ENCODE measurements at regions not wholly inside any gene's neighbourhood (a gene's known extent, or its start where the extent isn't known, plus 50 kb on each side); places are given as distances from the start of the nearest gene placed in this dataset.
"Not testable (repeated sequence)": the region's sequence is repeated elsewhere in the genome, so short reads cannot be mapped to it uniquely, and the experiment has no call there.

DNA sequence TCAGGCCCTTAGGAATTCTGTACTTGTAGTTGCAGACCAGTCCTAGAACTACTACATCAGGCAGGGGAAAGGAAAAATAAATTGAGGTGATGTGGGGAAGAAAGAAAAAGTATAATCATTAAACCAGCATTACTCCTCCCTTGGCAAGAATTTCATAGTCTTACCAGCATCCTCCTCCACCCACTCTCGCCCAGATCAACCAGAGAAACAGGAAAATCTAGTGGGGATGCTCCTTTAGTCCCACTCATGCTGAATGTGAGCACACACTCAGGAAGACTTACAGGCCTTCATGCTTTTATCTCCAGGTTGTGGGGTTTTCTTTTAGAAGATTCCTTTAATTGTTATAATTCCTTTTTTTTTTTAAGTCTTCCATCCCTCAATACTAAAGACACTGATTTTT is 129.3 kb upstream of the CCDC150 start:
- Mint-ChIP-seq H3K4me1 (no peaks in the 10 kb centered on the region), H3K36me3 (ENCODE audit: low read depth) (no peaks in the 10 kb centered on the region), H3K4me3 (no peak overlapping the region), H3K27ac (no peak overlapping the region), H3K9me3 (no peaks in the 10 kb centered on the region), H3K27me3 (peaks cover 20% of the 10 kb centered on the region)
- no peak for ATAC-seq (replicated peaks)

DNA sequence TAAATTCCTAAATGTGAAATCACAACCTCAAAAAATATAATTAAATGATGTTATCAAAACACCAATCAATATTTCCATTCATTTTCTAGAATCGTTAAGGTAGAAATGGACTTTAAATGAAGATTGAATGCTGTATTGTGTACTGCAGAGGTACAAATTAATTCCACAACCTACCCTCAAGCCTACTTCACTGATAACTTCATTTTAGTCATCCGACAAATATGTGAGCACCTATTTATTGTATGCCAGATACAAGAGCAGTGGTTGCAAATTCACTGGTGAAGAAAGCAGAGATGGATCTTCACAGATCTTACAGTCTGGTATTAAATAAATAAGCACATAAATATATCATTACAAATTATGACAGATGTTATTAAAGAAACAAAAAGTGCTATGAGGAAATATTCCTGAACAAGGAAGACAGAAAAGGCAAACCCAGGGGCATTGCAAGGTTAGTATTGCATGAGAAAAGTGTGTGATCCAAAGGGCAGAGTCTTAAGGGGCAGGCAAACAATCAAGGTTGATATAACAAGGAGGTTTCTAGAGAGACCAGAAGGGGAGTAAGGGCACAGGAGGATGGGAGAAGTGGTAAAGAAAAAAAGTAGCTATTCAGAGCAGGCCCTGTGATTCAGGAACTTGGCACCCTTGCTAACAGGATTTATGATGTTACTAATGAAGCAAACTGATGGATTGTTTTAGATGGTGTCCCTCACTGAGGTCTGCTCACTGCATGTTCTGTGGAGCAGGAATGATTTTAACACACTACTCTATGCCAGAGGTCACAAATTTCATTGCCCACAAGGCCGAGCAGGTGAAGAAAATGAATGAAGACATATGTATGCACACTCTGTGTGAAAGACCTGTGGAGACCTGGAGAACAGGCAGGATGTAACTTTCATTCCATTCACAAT is 128.0 kb upstream of the CCDC150 start:
- Mint-ChIP-seq H3K4me1 (no peaks in the 10 kb centered on the region), H3K9me3 (no peaks in the 10 kb centered on the region)

DNA sequence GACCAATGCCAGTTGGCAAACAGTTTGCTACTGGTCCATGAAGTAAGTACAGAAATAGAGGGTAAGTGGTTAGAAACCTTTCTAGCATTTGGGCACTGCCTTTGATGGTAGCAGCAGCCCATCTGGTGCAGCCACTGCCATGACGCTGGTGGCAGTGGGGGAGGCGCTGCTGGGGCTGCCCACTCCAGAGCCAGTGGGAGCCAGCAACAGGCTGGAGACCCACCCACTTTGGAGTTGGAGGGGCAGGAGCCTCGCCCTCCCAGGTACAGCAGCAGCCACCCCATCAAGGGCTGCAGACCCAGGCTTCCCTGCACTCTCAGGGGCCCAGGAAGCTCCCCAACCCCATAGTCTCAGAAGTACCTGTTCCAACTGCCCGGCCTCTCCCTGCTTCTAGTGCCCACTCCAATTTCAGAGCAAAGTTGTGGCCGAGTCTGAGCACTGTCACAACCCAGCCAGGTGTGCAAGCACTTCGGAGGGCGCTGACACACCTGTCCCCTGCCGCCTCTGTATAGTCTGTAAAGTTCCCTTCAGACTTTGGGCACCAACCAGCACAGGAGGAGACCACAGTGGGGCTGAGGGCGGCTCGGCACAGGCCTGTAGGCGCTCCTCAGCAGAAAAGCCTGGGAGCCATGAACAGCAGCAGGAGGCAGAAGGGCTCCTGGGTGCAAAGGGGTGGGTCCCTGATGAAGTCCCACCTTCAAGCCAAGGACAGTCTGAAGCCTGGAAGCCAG is 125.6 kb upstream of the CCDC150 start:
- no peak overlapping the region for H3K27ac Mint-ChIP-seq
- H3K36me3 Mint-ChIP-seq (ENCODE audit: low read depth): no peaks in the 10 kb centered on the region
- no peaks in the 10 kb centered on the region for H3K4me1 Mint-ChIP-seq
- no peaks in the 10 kb centered on the region for H3K9me3 Mint-ChIP-seq
- no peak for ATAC-seq (replicated peaks)
- H3K4me3 Mint-ChIP-seq: no peak overlapping the region
- peaks cover 17% of the 10 kb centered on the region for H3K27me3 Mint-ChIP-seq

More for the DNA sequence above, 128.0 kb upstream of the CCDC150 start:
- Mint-ChIP-seq H3K4me3 (no peak overlapping the region), H3K27me3 (peaks cover 18% of the 10 kb centered on the region), H3K36me3 (ENCODE audit: low read depth) (no peaks in the 10 kb centered on the region), H3K27ac (no peak overlapping the region)
- no peak for ATAC-seq (replicated peaks)

DNA sequence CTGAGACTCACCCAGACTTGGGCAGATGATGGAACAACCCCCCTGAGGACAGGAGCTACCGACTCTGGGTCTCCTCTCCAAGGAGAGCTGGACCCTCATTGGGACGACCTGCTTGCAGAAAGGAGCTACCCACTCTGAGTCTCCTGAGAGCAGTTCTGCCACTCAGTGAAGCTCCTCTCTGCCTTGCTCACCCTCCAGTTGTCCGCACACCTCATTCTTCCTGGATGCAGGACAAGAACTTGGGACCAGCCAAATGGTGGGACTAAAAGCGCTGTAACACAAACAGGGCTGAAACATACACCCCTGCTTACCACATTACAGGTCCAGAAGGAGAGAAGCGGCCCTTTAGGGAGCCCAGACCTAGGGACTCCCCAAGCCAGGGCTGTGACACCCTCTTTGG is 124.9 kb upstream of the CCDC150 start:
- no peak for ATAC-seq (replicated peaks)
- H3K4me3 Mint-ChIP-seq: no peak overlapping the region
- no peaks in the 10 kb centered on the region for H3K4me1 Mint-ChIP-seq
- no peaks in the 10 kb centered on the region for H3K36me3 Mint-ChIP-seq (ENCODE audit: low read depth)
- no peaks in the 10 kb centered on the region for H3K9me3 Mint-ChIP-seq
- peaks cover 17% of the 10 kb centered on the region for H3K27me3 Mint-ChIP-seq
- H3K27ac Mint-ChIP-seq: no peak overlapping the region

DNA sequence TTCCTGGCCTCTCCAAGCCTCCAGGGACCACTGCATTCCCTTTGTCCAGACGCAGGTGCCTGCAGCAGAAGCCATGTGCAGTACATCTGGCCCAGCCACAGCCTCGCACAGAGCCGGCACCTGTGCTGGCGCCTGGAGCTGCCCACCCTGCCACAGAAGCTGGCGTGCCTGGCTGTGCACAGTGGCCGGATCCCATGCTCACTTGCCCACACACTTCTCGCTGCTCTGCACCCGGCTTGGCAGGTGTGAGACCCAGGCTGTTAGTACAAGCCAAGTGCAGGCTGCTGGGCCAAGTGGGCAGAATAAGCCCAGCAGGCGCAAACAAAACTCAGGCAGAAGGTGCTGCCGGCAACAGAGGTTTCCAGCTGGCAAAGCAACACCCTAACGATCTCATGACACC is 124.5 kb upstream of the CCDC150 start:
- no peaks in the 10 kb centered on the region for H3K9me3 Mint-ChIP-seq
- H3K4me1 Mint-ChIP-seq: no peaks in the 10 kb centered on the region
- H3K27ac Mint-ChIP-seq: no peak overlapping the region
- no peak overlapping the region for H3K4me3 Mint-ChIP-seq
- no peak for ATAC-seq (replicated peaks)
- H3K36me3 Mint-ChIP-seq (ENCODE audit: low read depth): no peaks in the 10 kb centered on the region
- peaks cover 14% of the 10 kb centered on the region for H3K27me3 Mint-ChIP-seq

DNA sequence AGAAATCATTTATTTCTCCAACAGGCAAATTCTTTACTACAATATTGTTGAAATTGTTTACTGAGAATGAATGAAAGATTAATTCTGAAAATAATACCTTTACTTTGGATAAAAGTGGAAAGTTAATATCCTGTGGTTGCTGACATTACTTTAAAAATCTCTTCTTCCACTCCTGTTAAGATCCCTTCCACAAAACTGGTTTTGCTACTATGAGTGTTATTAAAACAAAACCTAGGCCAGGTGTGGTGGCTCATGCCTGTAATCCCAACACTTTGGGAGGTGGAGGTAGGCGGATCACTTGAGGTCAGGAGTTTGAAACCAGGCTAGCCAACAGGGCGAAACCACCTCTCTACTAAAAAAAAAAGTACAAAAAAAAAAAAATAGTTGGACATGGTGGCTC is 123.9 kb upstream of the CCDC150 start:
- Mint-ChIP-seq H3K9me3 (no peaks in the 10 kb centered on the region), H3K4me1 (no peaks in the 10 kb centered on the region), H3K4me3 (no peak overlapping the region), H3K27ac (no peak overlapping the region), H3K36me3 (ENCODE audit: low read depth) (no peaks in the 10 kb centered on the region), H3K27me3 (peaks cover 14% of the 10 kb centered on the region)
- ATAC-seq (replicated peaks): no peak

DNA sequence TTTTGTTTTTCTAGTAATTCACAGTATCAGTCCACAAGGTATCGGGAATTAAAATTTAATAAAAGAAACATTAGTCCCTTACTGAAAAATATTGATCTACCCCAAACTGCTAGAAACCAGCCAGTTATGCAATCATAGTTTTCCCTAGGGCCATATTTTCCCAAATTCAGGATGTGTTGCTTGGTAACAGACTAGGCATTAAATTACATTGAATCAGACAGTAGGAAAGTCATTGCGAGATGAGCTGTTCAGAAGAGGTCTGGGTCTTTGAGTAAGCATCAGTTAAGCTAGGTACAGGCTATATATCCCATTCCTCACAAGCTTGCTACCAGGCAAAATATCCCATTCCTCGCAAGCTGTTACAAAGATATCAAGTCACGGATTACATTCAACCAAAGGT is 123.0 kb upstream of the CCDC150 start:
- Mint-ChIP-seq H3K9me3 (no peaks in the 10 kb centered on the region), H3K4me3 (no peak overlapping the region), H3K27ac (no peak overlapping the region), H3K27me3 (peaks cover 14% of the 10 kb centered on the region), H3K4me1 (no peaks in the 10 kb centered on the region), H3K36me3 (ENCODE audit: low read depth) (no peaks in the 10 kb centered on the region)
- ATAC-seq (replicated peaks): no peak

DNA sequence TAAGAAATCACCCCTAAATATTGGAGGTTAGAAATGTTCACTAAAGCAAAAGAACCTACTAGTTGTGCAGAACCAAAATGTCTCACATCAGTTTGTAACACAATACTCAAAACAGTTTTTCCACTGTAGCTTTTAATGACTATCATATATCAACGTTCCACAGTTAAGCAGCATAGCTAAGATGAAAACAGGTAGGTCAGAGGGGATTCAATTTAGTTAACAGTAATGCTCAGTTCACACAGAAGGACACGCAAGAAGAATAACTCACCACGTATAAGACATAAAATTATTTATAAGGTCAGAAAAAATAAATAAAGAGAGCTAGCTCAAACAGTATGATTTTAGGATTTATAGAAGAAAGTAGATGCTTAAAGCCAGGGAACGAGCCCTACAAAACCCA is 118.9 kb upstream of the CCDC150 start:
- no peaks in the 10 kb centered on the region for H3K9me3 Mint-ChIP-seq
- H3K4me1 Mint-ChIP-seq: no peaks in the 10 kb centered on the region
- peaks cover 7% of the 10 kb centered on the region for H3K27me3 Mint-ChIP-seq
- ATAC-seq (replicated peaks): no peak
- no peaks in the 10 kb centered on the region for H3K36me3 Mint-ChIP-seq (ENCODE audit: low read depth)
- no peak overlapping the region for H3K4me3 Mint-ChIP-seq
- no peak overlapping the region for H3K27ac Mint-ChIP-seq

DNA sequence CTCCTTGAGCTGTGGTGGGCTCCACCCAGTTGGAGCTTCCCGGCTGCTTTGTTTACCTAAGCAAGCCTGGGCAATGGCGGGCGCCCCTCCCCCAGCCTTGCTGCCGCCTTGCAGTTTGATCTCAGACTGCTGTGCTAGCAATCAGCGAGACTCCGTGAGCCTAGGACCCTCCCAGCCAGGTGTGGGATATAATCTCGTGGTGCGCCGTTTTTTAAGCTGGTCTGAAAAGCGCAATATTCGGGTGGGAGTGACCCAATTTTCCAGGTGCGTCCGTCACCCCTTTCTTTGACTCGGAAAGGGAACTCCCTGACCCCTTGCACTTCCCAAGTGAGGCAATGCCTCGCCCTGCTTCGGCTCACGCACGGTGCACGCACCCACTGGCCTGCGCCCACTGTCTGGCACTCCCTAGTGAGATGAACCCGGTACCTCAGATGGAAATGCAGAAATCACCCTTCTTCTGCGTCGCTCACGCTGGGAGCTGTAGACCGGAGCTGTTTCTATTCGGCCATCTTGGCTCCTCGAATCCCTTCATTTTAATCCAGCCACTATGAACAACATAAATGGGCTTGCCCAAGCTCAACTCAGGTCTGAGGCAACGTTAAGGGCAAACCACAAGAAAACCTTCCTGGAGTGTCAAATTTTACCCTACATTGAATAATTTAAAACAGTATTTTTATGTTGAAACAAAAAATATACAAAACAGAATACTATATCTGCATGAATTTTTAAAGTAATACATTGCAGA is 112.4 kb upstream of the CCDC150 start:
- peaks cover 10% of the 10 kb centered on the region for H3K27me3 Mint-ChIP-seq
- not testable (repeated sequence) for ATAC-seq (replicated peaks); H3K4me3 Mint-ChIP-seq; H3K4me1 Mint-ChIP-seq; H3K36me3 Mint-ChIP-seq (ENCODE audit: low read depth); H3K9me3 Mint-ChIP-seq; H3K27ac Mint-ChIP-seq

DNA sequence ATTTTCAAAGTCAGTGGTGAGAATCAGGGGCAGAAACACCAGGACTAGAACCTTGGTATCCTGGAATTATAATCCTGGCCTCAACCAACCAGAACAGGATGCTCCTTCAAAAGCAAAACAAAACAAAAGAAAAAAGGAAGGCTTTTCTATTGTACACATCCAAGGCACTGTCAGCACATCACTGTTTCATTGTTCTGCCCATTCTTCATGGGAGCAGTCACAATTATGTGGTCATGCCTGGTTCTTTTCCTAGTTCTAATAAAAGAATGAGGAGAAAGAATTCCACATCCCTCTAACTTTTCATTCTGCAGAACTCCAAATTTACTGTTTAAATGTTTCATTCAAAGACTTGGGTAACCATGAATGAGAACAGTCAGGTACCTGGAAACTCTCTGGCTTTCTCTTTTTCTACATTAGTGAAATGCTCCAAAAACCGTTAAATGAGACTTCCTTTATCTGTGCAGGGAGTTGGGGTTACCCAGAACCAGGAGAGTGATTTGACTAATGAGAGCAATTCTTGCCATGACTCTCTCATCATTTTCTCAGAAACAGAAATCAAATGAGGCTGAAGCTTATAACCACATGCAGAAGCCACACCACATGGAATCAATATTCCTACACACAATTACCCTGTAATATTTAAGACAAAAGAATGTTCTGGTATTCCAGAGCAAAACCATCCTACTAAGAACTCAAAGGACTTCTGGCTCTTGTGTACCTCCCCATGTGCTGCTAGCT is 110.9 kb upstream of the CCDC150 start:
- H3K36me3 Mint-ChIP-seq (ENCODE audit: low read depth): no peaks in the 10 kb centered on the region
- no peak overlapping the region for H3K4me3 Mint-ChIP-seq
- H3K27ac Mint-ChIP-seq: no peak overlapping the region
- peaks cover 13% of the 10 kb centered on the region for H3K27me3 Mint-ChIP-seq
- no peaks in the 10 kb centered on the region for H3K9me3 Mint-ChIP-seq
- H3K4me1 Mint-ChIP-seq: peaks cover 4% of the 10 kb centered on the region
- ATAC-seq (replicated peaks): peak; percentile 46

DNA sequence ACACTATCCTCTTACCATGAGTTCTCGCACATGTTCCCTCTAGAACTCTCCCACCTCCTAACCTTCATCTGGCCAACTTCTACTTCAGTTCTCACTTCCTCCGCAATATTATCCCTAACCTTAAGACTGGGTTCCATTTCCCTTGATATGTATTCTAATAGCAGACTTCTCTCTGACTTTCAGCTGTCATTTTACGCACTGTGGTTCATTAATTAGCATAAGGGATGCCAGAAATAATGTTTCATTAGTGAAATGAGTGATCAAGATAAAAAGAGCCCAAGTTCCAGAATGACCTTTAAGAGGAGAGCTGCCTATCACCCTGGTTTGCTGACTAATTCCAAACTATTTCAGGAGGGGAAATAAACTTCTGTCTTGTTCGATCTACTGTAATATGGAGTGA is 108.6 kb upstream of the CCDC150 start:
- Mint-ChIP-seq H3K27ac (no peak overlapping the region), H3K4me1 (peaks cover 4% of the 10 kb centered on the region), H3K9me3 (no peaks in the 10 kb centered on the region), H3K4me3 (no peak overlapping the region), H3K27me3 (peaks cover 24% of the 10 kb centered on the region), H3K36me3 (ENCODE audit: low read depth) (no peaks in the 10 kb centered on the region)
- peak; percentile 52 for ATAC-seq (replicated peaks)

DNA sequence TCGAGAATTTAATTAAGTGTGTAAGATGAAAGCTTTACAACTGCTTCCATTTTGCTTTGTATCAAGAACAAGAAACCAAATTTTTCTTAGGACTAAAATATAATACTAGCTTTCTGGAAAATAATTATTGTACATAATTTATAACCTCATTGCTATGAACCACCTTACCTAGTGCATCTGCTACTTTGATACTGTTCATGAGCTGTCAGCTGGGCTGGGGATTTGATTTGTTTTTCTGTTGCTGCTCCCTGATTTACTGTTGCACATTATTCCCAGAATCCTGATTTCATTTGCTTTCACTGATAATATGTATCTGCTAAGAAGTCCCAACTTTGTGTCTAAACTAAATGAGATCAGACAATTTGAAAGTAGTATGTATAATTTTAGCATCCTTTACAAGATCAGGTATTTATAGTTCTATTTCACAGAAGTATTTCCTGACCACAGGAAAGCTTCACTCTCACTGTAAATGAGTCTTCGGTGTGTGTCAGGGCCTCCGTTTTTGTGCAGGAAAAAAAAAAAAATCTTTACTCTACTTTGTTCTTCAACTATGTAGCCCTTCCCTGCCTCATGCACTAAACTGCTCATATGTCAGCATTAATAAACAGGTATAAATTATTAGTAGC is 105.6 kb upstream of the CCDC150 start:
- H3K27me3 Mint-ChIP-seq: peaks cover 26% of the 10 kb centered on the region
- no peak for ATAC-seq (replicated peaks)
- no peak overlapping the region for H3K27ac Mint-ChIP-seq
- peaks cover 4% of the 10 kb centered on the region for H3K4me1 Mint-ChIP-seq
- no peaks in the 10 kb centered on the region for H3K36me3 Mint-ChIP-seq (ENCODE audit: low read depth)
- no peaks in the 10 kb centered on the region for H3K9me3 Mint-ChIP-seq
- no peak overlapping the region for H3K4me3 Mint-ChIP-seq

DNA sequence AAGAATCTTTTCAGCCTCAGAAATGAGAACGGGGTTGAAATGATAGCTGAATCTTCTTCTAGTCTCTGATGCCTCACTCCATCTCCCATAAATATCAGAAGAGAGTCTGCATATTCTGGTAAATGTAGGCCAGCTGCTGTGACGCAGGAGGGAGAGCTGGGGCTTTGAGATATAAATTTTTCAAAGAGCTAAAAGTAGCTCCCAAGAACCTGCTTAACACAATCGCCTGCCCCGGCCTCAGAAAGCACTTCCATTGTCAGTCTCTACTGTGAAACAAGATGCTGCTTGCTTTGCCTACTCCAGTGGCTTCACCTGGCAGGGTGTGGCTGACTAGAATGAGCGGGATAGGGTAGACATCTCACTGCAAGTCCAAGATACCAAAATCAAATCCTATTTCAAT is 105.0 kb upstream of the CCDC150 start:
- Mint-ChIP-seq H3K4me1 (peaks cover 4% of the 10 kb centered on the region), H3K9me3 (no peaks in the 10 kb centered on the region), H3K27ac (no peak overlapping the region), H3K4me3 (no peak overlapping the region), H3K36me3 (ENCODE audit: low read depth) (no peaks in the 10 kb centered on the region), H3K27me3 (peaks cover 26% of the 10 kb centered on the region)
- no peak for ATAC-seq (replicated peaks)

DNA sequence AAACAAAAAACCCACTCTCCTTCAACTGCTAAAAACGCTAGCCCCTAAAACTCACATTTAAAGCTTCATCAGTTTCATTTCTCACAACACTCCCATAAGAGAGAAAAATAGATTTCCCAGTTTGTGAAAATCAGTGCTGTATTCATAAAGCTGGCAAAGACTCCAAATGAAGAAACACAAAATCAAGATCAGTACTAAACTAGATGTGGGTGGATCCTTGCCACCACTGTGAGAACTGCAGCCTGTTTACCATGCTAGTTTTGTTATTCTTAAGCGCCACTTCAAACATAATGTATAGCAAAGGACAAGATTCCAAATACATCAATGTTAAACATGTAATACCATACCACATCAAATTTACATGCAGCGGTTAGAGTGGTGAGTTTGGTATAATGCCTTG is 104.5 kb upstream of the CCDC150 start:
- H3K9me3 Mint-ChIP-seq: no peaks in the 10 kb centered on the region
- H3K4me1 Mint-ChIP-seq: peaks cover 4% of the 10 kb centered on the region
- H3K27ac Mint-ChIP-seq: no peak overlapping the region
- ATAC-seq (replicated peaks): no peak
- no peaks in the 10 kb centered on the region for H3K36me3 Mint-ChIP-seq (ENCODE audit: low read depth)
- peaks cover 26% of the 10 kb centered on the region for H3K27me3 Mint-ChIP-seq
- H3K4me3 Mint-ChIP-seq: no peak overlapping the region

Measured in activated T-helper 17 cell treated with anti-CD3 and anti-CD28 coated beads, Interleukin-2, amount 50 U/mL, for 72 hours (primary cell).